GM12892 (cell line): ENCODE measurements at regions not wholly inside any gene's neighbourhood (a gene's known extent, or its start where the extent isn't known, plus 50 kb on each side); places are given as distances from the start of the nearest gene placed in this dataset.
A peak's percentile ranks its signal among the peaks of the same experiment; 100 is the strongest.

Source experiments
- DNase-seq: peaks from one replicate; pipeline ENCODE4 v3.0.0; 2011; ENCODE audit not compliant: insufficient read length
- FAIRE-seq: peaks from 2 replicates; lab custom pipeline; 2011; peaks lifted over from hg19 to GRCh38; lab: Jason Lieb, UNC
- POLR2A ChIP-seq: IDR thresholded peaks from 2 replicates; pipeline ENCODE4 v1.6.1; 2011; ENCODE audit warnings: low read depth, low read length, control low read depth
- POLR2AphosphoS5 ChIP-seq: IDR thresholded peaks from 2 replicates; pipeline ENCODE4 v1.6.1; 2011; ENCODE audit warnings: low read depth, low read length, control low read depth
- TAF1 ChIP-seq: IDR thresholded peaks from 2 replicates; pipeline ENCODE4 v1.6.1; 2011; ENCODE audit warnings: low read depth, mild to moderate bottlenecking, control low read depth, low read length, borderline replicate concordance

DNA sequence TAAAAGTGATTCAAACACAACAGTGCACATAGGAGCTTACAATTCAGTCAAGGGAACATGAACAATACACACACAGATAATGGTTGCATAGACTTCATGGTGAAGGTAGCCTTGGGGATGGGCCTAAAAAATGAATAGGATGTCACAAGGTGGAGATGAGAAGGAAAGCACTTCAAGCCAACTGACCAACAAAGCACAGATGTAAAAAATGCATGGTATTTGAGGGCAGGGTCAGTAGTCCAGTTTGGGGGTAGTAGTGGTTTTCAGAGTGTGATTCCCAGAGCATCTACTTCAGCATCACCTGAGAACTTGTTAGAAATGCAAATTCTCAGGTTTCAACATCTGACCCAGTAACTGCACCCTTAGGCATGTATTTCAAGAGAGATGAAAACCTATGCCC, 88.9 kb downstream of the PERP start:
- FAIRE-seq, result peak; percentile 14
- TF ChIP-seq POLR2AphosphoS5 (no peak), POLR2A (no peak), TAF1 (no peak)
- no peak for DNase-seq

DNA sequence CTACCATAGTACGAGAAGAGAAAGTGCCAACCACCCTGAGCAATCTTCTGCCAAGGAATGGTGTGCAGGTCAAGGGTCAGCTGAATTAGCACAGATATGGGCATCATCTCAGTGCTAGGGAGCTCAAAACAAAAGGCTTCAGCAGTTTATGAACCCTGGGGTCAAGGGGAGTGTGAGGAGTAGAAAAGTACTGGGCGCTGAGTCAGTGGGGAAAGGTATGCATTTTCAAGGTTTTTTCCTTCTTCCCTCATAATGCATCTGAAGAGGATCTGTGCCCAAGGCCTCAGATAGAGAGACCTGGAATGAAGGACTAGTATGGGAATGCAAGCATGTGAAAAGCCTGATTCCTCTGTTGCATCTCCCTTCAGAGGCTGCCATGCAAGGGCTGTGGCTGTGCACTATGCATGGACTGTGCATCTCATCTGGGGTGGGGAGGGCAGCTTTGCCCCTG, 81.7 kb downstream of the PERP start:
- FAIRE-seq (no peak), DNase-seq (no peak)
- TF ChIP-seq TAF1 (no peak), POLR2AphosphoS5 (no peak), POLR2A (no peak)

DNA sequence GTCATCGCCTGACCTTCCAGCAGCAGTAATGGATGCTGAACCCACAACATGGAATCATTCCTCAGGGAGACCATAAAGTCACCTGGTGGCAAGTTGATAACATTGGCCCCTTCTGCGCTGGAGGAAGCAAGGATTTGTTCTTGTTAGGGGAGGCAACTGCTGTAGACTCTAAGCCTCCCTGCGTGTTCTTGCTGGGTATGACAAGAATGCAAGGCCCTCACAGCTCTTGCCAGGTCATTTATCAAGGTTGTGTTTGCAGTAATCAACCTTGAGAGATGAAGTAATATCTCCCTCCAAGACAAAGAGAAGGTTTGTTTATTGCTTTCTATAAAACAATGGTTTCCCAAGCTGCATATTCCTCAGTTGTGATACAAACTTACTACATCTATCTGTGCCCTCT, 80.9 kb downstream of the PERP start:
- TF ChIP-seq POLR2A (no peak), POLR2AphosphoS5 (no peak), TAF1 (no peak)
- no peak for FAIRE-seq
- no peak for DNase-seq

DNA sequence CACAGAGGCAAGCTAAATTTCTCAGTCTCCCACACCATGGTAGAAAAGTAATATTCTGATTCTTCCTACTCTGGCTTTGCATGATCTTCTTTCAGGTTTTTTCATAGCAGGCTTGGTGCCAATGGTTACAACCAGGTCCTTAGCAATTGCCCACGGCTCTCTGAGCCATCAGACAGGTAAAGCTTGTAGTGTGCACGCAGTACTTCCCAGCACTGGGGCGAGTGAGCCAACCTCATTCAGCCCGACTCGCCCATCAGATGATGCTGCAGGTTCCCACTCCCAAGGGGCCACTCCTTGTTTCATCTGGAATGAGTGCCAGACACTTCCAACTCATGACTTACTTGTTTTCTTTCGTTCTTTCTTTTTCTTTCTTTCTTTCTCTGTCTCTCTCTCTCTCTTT, 78.3 kb downstream of the PERP start:
- no peak for TF ChIP-seq TAF1
- no peak for TF ChIP-seq POLR2A
- no peak for TF ChIP-seq POLR2AphosphoS5
- DNase-seq, result no peak
- no peak for FAIRE-seq

DNA sequence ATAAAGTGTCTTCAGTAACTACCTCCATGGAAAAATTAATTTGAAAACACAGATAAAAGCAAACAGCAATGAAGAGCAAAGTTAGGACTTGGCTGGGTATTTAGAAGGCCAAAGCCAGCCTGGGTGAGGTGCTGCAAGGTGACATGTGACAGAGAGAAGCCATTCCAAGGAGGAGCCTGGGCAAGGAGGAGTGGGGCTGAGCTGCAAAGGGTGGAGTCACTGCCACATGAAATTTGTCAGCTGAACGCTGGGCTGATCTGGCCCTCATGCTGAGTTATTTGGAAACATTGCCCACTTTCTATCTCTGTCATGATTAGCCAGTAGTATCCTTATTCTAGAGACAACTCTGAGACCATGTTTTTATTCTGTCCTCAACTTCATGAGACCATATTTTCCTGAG, 76.3 kb downstream of the PERP start:
- DNase-seq, result no peak
- TF ChIP-seq TAF1 (no peak), POLR2A (no peak), POLR2AphosphoS5 (no peak)
- no peak for FAIRE-seq

DNA sequence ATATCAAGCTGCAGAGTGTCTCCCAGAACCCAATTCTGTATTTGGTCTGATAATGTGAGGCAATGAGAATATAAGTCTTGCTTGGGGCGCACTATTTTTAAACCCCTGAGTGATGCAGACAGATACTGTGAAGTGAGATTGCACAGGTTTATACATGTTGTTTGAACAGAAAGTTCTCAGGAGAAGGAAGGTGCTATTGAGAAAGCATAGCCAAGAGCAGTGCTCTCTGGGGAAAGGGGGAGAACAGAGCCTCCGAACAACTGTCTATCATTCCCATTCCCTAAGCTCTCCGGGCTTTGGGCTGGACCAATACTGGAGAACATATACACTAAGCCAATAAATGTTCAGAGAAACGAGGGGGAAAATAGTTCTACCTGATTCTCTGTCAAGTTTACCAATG, 75.8 kb downstream of the PERP start:
- TF ChIP-seq TAF1 (no peak), POLR2AphosphoS5 (no peak), POLR2A (no peak)
- DNase-seq (no peak), FAIRE-seq (no peak)

DNA sequence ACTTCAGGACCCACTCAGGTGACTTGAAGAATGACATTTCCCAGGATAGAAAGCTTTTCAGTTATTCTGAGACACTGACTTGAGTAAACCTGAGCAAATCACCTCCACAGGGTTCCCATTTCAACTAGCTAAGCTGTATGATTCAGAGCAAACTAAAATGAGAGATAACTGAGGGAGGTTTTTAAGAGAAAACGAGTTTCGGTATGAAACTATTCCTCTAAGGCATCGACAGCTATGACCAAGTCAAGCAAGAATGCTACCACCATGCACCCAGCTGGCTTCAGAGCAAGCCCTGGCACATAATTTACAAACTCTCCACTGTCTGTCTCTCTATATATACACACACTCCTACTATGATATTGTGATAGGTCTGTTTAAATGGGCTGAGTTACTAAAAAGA, 75.4 kb downstream of the PERP start:
- no peak for TF ChIP-seq TAF1
- DNase-seq (no peak), FAIRE-seq (no peak)

DNA sequence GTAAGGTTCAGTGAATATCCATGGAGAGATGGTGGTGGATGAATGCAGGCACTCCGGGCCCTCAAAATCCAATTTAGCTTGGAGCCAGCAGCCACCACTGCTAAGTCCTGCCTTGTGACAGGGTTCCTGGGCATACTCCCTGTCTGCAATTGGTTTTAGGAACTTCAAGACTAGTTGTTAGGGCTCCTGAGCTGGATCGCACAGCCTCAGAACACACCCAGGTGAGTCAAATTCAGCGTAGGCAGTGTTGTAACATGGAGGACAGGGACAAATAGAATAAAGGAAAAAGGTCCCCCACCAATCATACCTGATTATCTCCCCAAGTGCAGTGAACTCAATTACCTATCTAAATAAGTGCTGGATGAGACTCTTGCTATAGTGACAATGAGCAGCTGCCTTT, 74.6 kb downstream of the PERP start:
- no peak for FAIRE-seq
- TF ChIP-seq POLR2AphosphoS5 (no peak), POLR2A (no peak), TAF1 (no peak)
- DNase-seq, result no peak

DNA sequence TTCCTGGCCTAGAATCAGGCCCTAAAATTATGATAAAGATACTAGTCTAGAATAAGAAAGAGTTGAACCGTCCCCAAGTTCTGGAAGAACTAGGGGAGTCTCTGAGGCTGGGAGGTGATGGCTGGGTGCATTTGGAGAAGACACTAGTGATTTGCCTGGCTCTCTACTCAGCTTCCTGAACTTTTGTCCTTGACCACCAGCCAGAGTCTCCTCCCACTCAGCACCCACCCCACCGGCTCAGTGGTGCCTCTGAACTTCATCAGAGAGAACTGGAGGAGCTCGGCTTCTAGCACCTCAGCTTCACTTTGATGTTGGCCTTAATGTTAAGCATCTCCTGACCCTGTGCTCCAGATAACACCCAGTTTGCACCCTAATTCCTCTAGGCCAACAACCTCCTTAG, 73.0 kb downstream of the PERP start:
- TF ChIP-seq POLR2A (no peak), TAF1 (no peak), POLR2AphosphoS5 (no peak)
- DNase-seq, result no peak
- no peak for FAIRE-seq

DNA sequence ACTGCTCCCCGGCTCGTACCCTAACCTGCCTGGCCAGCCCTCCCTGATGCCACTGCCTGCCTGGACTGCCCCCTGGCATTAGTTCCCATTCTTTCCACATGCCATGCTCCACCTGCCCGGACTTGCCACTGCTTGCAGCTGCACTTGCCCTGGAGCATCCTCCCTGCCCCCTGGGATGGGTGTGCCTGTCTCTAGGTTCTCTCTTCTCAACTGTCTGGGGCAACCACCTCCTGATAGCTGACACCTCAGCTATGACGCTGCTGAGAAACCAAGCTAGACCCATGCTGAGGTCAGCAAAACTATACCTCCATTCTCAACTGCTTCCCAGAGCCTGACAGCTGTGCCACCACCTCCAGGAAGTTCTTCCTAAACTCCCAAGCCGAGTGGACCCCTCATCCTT, 72.1 kb downstream of the PERP start:
- DNase-seq (no peak), FAIRE-seq (no peak)
- TF ChIP-seq TAF1 (no peak), POLR2A (no peak), POLR2AphosphoS5 (no peak)

DNA sequence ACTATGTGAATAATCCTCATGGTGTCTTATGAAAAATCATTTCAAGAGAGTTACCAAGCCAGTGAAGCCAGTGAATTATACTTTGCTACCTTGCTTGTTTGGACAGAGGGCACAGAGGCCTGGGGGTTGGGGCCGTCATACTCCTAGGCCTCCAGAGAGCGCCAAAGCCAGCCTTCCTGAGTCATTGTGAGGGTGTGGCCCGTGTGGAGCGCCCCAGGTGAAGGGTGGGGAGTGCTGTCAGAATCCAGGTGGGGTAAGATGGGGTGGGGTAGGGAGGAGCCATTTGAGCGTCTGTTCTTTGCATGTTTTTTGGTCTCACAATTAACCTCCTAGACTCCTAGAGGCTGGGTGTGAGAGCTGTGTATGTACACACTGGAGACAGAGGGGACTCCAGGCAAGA, 71.1 kb downstream of the PERP start:
- TF ChIP-seq TAF1 (no peak), POLR2AphosphoS5 (no peak), POLR2A (no peak)
- FAIRE-seq (no peak), DNase-seq (no peak)

DNA sequence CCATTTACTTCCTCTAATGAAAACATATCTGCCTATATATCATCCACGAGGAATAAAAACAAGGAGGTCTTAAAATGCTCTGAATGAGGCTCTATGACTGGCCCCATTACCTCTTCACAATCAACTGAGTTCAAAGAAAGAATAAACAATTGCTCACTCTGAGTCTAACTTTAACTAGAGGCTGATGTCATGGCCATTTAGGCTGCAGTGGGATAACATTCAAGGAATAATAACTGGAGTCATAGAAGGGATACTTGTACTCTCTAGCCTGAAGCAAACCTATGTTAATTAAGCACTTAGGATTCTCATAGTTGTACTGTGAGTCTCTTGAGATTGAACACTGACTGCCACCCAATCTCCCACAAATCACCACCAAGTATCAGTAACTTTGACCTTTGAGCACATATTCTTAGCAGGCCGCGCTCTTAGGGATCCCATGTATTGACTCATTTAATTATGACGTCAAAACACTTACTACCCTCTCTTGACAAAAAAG, 70.2 kb downstream of the PERP start:
- TF ChIP-seq POLR2A (no peak), POLR2AphosphoS5 (no peak)
- no peak for DNase-seq
- no peak for FAIRE-seq
